Embryonic facial prominence (tissue), 1 donor: ENCODE measurements at regions not wholly inside any gene's neighbourhood (a gene's known extent, or its start where the extent isn't known, plus 50 kb on each side); places are given as distances from the start of the nearest gene placed in this dataset.
"Not testable (repeated sequence)": the region's sequence is repeated elsewhere in the genome, so short reads cannot be mapped to it uniquely, and the experiment has no call there.

Experiments
- DNase-seq: peaks from one replicate; pipeline ENCODE4 v3.0.0-alpha.2; 2016; ENCODE audit errors: extremely low spot score

DNA sequence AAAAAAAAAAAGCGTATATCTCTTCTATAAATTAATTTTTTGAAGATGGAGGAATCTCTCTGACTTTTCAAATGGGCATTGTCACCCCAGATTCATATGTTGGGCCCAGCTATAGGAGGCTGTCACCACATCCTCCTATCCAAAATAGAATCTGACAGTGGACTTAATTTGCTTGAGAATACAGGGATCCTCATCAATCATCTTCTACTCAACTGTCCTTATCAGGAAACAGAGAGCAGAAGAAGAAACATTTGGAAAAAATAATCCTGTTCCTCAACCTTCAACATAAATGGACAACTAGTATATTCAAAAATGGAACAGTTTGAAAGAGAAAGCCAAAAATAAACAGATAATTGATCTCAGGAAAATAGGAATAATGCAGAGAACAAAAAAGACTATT, 725.4 kb upstream of the INTU start:
- DNase-seq, result no peak

DNA sequence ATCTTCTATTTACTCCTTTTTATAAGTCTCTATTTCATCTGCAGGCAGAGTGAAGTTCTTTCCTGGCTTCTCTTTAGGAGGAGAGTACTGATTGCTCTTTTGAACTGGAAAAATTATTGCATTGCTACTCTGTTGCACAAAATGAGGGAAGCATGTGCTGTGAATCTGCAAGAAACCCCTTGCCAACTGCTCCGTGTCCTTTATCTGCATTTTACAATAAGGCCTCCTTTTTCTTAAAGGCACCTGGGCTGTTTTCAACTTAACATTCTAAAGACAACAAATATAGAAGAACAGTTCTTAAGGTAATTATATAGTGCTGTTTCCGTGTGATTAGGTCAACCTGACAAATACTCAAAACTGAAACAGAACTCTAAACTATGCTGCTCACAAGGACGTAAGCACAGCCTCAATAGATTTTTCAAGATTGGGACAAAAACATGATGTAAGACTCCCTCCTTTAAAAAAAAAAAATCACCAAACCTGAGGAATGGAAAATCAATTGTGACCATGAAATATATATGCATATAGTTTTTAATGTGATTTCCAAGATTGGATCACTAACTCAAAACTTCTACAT, 716.6 kb upstream of the INTU start:
- peak; percentile 60 for DNase-seq

DNA sequence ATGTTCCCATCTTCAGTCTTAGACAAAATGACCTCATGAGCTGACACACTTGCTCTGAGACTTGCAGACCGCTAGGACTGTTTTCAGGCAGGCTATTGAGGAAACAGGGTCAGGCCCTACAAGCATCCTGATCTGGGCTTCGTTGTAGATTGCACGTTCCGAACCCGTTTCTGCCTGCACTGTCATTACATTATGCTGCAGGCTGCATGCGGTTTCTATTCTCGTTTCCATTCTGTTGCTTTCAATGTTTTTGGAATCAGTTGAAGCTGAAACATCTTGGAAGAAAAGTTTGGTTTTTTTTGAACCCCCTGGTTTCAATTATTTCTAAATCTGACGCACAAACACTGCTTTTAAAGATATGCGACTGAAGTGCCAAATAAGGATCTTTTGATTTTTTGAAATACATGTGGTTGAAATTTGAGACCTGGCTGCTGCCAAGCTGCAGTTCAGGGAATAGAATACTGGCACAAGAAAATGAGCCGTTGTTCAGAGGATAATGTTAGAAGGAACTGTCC, 716.1 kb upstream of the INTU start:
- DNase-seq, result peak; percentile 87

DNA sequence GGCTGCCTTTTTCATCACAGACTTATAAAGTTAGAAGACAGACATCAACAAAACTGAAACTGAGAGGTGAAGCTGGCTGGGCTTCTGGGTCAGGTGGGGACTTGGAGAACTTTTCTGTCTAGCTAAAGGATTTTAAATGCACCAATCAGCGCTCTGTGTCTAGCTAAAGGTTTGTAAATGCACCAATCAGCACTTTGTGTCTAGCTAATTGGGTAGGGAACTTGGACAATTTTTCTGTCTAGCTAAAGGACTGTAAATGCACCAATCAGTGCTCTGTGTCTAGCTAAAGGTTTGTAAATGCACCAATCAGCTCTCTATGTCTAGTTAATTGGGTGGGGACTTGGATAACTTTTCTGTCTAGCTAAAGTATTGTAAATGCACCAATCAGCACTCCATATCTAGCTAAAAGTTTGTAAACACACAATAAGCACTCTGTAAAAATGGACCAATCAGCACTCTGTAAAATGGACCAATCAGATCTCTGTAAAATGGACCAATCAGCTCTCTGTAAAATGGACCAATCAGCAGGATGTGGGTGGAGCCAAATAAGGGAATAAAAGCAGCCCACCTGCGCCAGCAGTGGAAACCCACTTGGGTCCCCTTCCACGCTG, 710.3 kb upstream of the INTU start:
- not testable (repeated sequence) for DNase-seq

DNA sequence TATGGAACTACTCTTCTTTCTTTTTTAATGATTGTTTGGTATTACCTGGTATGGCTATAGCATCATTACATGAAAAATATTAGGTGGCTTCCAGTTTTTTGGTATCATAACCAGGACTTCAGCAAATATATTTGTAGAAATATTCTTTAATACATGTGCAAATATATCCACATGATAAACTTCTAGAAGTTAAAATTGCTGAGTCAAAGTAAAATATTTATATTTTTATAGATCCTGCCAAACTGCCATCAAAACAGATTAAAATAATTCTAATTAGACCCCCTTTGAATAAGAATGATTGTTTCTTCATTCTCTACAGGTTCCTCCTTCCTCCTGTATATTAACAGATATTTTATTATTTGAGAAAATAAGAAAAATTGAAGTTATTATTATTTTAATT, 708.5 kb upstream of the INTU start:
- DNase-seq, result no peak

DNA sequence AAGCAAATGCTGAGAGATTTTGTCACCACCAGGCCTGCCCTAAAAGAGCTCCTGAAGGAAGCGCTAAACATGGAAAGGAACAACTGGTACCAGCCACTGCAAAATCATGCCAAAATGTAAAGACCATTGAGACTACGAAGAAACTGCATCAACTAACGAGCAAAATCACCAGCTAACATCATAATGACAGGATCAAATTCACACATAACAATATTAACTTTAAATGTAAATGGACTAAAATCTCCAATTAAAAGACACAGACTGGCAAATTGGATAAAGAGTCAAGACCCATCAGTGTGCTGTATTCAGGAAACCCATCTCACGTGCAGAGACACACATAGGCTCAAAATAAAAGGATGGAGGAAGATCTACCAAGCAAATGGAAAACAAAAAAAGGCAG, 702.7 kb upstream of the INTU start:
- not testable (repeated sequence) for DNase-seq

DNA sequence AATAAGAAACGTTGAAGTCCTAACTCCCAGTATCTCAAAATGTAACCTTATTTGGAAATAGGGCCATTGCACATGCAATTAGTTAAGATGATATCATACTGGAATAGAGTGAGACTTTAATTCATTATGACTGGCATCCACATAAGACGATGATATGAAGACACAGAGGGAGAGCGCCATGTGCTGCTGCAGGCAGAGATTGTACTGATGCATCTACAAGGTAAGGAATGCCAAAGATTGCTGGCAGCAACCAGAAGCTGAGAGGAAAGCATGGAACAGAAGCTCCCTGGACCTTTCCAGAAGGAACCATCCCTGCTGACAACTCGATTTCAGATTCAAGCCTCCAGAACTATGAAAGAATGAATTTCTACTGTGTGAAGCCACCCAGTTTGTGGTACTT, 697.0 kb upstream of the INTU start:
- no peak for DNase-seq

DNA sequence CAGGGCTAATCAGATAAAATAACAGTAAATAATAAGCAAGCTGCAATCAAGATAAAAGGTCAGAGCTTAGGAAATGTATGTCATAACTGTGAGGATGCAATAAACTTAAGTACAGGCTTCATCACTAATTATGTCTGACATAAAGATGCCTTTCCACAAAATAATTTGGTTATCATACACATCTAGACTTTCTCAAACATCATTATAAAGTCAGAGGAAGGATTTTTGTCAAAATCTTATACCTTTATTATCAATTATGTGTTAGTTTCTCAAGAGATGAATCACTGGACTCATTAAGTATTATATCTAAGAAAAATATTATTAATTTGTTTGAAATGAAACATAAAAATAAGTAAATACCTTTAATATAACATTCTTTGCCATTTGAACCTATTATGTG, 695.4 kb upstream of the INTU start:
- DNase-seq, result no peak

DNA sequence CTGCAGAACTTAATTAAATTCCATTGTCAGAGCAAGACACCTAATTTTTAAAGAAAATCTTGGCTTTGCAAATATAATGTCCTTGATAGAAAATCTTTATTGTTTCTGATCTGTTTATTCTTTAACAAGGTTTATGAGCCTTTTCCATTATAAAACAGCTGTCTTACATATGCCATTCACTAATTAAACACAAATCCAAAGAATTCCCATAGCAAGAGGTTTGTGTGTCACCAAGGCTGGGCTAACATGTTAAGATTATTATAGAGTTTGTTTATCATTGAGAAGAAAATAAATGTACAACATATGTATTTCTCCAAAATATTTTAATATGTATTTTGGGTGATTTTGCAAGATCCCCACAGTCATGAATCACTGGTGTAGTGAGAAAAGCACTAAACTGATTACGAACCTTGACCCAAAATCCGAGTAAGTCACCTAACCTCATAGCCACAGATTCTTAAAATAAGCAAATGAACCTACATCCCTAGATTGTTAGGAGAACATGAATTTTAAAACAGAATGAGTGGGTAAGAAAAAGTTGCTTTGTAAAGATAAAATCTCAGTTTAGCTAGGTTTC, 694.8 kb upstream of the INTU start:
- DNase-seq, result no peak

DNA sequence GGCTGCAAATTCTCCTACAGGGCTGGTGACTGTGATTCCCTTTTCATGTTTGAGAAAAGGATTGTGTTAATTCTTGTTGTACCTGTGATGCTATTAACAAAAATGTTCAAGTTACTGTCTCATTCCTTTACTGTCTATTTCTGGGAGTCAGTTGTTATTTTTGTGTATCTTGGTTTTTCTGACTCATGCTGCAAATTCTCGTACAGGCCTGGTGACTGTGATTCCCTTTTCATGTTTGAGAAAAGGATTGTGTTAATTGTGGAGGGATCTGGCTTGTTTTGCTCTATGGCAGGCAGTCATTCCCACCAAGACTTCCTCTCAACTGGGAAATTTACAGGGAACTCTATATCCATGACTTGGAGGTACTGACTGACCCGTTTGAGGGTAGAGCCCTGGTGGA, 693.4 kb upstream of the INTU start:
- DNase-seq, result no peak

DNA sequence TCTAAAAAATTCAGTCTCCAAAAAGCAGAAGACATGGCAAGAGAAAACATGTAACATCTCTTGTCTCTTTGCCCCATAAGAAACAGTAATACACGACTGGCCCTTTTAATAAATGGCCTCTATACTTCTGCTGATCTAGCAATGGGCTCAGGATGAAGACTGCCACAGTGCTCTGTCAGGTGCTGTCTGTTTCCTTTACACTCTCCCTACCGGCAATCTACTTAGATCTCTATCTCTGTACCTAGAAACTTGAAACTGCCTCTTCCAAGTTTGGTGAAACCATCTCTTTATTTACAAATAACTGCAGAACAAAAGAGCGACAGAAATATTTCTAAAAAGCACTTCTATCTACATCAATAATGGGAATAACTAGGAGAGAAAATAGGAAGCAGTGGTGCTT, 685.2 kb upstream of the INTU start:
- DNase-seq, result no peak

DNA sequence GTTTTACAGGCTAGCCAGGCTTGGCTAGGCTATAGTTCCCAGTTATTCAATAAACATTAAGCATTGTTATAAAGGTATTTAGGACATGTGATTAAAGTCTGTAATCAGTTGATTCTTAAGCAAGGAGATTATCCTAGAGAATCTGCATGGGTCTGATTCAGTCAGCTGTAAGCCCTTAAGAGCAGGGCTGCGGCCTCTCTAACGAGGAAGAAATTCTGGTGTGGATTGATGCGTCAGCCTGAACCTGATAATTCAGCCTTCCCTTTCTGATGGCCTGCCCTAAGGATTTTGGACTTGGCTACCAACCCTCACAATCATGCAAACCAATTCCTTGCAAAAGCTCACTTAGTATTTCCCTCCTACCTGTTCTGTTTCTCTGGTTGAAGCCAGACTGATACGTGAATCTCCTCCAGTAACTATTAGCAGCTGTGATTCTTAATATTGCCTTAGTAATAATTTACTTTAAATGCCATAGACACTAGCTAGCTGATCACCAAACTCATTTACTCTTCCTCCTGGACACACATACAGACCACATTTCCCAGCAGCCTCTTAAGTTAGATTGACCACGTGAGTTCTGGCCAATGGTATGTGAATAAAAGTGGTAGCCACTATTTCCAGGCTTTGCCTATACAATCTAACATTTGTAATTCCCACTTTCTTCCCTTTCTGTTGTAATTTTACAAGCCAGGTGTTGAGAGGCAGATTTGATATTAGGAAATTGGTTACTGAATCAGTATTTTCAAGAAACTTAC, 678.0 kb upstream of the INTU start:
- no peak for DNase-seq

DNA sequence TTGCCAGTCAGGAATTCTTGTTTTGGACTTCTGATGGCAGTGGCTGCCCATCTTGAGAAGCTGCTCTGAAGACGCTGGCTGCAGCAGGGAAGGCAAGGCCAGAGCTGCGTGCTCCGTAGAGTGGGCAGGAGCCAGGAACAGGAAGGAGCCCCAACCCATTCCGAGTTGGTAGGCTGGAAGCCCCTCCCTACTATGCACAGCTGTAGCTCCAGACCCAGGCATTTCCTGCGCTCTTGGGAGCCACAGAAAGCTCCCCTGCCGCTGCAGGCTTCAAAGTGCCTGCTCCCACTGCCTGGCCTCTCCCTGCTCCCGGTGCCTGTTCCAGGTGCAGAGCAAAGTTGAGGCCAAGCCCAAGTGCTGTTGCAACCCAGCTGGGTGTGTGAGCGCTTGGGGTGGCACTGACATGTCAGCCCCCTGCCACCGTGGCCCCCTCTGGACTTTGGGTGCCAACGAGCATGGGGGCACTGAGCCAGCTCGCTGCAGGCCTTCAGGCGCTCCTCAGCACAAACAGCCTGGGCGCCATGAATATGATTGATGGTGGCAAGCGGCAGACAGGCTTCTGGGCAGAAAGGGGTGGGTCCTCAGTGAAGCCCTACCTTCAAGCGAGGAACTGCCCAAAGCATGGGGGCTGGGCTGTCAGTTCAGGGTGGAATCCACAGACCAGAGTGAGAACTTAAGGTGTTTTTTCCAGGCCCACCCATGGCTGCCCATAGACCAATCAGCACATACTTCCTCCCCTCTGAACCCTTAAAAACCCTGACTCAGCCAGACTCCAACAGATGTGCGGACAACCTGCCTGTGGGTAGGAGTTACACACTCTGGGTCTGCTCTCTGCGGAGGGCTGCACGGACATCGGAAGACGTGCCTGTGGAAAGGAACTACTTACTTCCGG, 677.2 kb upstream of the INTU start:
- no peak for DNase-seq

DNA sequence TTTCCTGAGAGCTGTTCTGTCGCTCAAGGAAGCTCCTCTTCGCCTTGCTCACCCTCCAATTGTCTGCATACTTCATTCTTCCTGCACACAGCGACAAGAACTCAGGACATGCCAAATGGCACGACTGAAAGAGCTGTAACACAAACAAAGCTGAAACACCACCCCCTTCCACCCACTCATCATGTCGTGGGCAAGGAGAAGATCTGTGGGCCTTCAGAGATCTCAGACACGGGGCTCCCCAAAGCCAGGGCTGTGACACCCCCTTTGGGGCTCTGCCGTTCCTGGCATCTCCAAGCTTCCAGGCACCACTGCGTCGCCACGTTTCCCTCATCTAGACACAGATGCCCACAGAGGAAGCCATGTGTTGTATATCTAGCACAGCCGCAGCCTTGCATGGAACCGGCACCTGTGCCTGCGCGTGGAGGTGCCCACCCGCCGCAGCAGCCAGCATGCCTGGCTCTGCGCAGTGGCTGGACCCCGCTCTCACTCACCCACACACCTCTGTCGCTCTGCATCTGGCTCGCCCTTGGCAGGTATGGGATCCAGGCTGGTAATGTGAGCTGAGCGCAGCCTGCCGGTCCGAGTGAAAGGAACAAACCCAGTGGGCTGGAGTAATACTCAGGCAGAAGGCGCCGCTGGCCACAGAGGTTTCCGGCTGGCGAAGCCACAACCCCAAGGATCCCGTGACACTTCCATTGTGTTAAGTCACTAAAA, 676.4 kb upstream of the INTU start:
- DNase-seq, result no peak

DNA sequence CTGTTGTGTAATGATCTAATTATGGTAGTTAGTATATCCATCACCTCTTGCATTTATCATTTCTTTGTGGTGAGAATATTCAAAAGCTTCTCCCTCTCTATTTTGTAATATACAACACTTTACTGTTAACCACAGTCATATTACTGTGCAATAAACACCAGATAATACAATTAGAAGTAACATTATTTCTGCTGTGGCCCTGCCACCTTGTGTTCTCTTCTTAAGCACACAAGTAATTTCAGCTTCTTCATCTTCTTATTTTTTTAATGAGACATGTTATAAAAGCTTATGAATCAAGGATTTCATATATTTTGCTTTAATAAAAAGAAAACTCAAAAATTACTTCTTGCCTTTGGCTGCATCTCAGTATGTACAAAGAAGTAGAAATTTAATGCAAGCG, 675.2 kb upstream of the INTU start:
- peak; percentile 11 for DNase-seq

DNA sequence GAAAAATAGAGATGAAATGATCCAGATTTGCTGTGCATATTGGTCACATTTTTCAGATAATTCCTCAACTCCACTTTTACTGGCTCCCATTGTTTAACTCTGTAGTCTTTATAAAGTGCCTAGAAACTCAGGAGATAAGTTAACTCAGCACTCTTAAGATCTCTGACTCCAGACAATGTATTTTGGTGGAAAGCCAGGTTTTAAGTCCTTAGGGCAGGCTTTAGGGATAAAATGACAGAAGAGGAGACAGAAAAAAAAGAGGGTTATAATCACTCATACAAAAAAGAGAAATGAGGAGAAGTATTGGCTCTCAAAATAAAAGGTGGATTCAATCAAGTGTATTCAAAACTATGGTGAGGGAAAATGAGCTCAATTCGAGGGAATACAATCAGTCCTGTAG, 674.8 kb upstream of the INTU start:
- DNase-seq, result peak; percentile 8

DNA sequence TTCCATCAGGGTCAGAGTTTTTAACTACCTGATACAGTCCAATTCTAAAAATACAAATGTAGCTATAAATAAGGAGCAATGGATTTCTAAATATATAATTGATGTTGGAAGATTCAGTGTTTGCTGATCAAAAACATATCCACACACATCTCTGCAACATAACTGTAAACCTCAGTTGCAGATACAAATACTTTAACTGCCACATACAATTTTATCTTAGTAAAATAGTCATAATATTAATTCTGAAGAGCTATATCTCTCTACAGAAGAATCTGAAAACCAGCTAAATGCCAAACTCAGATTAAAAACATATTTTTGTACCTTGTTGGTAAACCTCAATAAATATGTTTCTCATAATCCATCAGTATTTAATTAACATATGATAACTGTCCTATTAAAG, 674.3 kb upstream of the INTU start:
- peak; percentile 43 for DNase-seq

DNA sequence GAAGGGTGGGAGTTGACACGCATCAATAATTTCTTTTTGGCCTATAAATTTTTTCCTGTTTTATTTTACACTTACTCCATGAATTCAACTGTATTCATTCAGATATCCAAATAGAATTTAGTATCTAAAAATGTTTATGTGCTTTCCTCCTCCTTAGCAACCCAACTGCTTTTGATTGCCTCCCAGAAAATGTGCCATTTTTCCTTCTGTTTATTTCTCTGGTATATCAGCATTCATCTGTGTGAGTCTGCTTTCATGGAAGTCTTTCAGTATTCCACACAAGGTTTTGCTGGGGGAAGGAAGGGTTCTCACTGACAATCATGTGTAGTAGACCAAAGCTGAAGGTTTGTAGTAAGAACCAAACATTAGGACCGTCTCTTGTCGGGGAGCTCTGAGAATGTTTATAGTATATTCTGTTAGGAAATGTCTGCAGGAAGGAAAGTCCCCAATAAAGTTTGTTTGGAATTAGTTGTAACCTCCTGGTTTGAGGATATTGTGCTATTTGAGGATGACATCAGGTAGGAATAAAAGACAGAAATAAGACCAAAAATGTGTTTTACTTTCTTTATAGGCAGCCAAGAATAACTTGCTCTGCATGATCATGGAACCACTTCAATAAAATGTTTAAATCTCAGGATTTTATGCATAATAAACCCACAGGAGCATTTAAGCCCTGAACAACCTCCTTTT, 673.6 kb upstream of the INTU start:
- peak; percentile 20 for DNase-seq

DNA sequence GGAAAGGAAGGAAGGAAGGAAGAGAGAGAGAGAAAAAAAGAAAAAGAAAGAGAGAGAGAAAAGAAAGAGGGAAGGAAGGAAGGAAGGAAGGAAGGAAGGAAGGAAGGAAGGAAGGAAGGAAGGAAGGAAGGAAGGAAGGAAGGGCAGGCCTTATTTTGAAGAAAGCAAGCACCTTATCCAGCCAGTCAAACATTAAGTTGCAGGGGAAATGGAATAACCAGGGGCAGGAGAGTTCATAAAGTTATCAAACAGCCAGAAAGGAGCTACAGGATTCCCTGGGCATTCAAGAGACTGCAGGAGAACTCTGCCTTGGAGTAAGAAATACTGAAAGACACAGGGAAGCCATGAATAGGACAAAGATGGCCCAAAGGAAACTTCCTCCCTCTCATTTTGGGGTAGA, 672.0 kb upstream of the INTU start:
- no peak for DNase-seq

DNA sequence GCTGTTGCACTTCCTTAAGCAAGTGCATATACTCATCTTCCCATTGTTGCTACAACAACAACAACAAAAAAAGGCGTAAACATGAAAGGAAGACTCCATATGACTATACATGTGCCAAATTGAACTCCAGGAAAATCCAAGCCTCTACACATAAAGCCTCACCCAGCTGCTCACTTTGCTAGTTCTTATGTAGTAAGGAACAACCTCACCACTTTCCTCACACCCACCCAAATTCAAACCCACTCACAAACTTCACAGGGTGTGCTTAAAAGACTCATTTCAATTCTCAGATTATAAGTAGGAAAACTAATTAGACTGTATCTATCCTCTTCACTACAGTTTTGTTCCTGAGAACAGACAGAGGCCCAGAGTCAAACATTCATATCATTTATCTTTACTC, 671.1 kb upstream of the INTU start:
- DNase-seq, result no peak

DNA sequence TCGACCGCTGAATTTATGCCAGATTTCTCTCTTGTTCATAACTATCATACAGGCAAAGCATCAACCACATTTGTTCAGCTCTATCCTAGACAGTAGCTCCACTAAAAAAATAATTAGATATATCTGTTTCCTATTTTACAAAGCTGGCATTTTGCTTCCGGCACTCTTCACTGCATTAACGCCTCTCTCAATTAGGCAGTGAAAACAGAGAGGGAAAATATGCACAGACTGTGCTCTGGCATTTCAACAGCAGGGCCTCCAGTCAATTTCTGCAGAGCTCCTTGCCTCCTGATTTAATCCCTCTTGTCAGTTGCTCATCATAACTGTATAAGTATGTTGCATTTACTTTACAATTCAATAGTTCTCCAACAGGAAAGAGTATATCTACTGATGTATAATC, 666.9 kb upstream of the INTU start:
- no peak for DNase-seq
